SK-N-SH treated with all-trans-retinoic acid at 6 μM for 48 hours (cell line): ENCODE measurements at regions not wholly inside any gene's neighbourhood (a gene's known extent, or its start where the extent isn't known, plus 50 kb on each side); places are given as distances from the start of the nearest gene placed in this dataset.

Experiments
- RARB ChIP-seq: fragments of 250-450 bp; sonication (Bioruptor Pico); IDR thresholded peaks from 2 replicates; pipeline ENCODE4 v1.8.0; 2021; ENCODE audit warnings: mild to moderate bottlenecking, moderate library complexity
- ZFP30 ChIP-seq: fragments of 450-650 bp; formaldehyde crosslinking; IDR thresholded peaks from 2 replicates; pipeline ENCODE4 v1.5.0; 2022; ENCODE audit warnings: mild to moderate bottlenecking, moderate library complexity
- TF ChIP-seq, protein P1 (sequence below): fragments of 250-450 bp; sonication (Bioruptor Pico); IDR thresholded peaks from 2 replicates; pipeline ENCODE4 v1.5.1; 2020; ENCODE audit warnings: low read depth, mild to moderate bottlenecking, moderate library complexity

DNA sequence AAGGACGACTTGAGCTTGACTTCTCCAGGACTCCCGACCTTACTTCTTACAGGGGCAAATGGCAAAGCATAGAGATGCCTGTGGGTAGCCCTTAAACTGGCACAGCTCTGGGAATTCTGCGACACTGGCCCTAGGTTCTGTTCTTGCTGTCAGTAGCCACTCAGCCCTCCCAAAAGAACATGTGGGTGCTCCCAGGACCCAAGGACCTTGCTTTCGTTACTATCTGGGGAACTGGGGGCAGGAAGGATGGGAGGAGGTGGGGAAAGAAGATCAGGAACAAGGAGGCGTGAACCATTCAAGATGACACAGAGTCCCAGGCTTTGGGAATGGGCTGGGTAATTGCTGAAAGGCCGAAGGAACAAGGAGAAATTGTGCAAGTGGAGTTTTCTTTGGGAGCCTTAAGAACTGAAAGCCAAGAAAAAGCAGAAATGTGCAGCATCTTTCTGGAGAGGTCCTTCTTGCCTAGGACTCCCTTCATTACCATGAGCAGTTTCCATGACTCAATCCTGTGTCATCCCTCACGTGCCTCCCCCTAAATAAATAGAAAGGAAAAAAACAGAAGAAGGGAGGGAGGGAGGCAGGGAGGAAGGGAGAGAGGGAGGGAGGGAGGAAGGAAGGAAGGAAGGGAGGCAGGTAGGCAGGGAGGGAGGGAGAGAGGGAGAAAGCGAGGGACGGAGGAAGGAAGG, 284.6 kb upstream of the FOXQ1 start:
- TF ChIP-seq, protein P1, sequence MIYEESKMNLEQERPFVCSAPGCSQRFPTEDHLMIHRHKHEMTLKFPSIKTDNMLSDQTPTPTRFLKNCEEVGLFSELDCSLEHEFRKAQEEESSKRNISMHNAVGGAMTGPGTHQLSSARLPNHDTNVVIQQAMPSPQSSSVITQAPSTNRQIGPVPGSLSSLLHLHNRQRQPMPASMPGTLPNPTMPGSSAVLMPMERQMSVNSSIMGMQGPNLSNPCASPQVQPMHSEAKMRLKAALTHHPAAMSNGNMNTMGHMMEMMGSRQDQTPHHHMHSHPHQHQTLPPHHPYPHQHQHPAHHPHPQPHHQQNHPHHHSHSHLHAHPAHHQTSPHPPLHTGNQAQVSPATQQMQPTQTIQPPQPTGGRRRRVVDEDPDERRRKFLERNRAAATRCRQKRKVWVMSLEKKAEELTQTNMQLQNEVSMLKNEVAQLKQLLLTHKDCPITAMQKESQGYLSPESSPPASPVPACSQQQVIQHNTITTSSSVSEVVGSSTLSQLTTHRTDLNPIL (CRISPR knock-in tag) = no peak
- no peak for TF ChIP-seq ZFP30 (CRISPR knock-in tag)
- no peak for TF ChIP-seq RARB (CRISPR knock-in tag)
